Cardiac muscle cell (in vitro differentiated cells and primary cell): ENCODE measurements at regions not wholly inside any gene's neighbourhood (a gene's known extent, or its start where the extent isn't known, plus 50 kb on each side); places are given as distances from the start of the nearest gene placed in this dataset.
A peak's percentile ranks its signal among the peaks of the same experiment; 100 is the strongest.

ENCODE experiments used
- DNase-seq, 2 donors: peaks; one replicate each; pipeline versions ENCODE4 v3.0.0 to v3.0.0-alpha.2; 2010 to 2017; ENCODE audit warnings: low read depth in 1 of 2, low spot score in 1 of 2
- H3K27ac ChIP-seq: fragments of 200-600 bp; sonication (generic); 2 replicates; pipeline ENCODE4 v1.5.1; 2016
- H3K27me3 ChIP-seq: fragments of 200-600 bp; sonication (generic); 2 replicates; pipeline ENCODE4 v1.6.0; 2016; ENCODE audit warnings: control low read depth
- H3K36me3 ChIP-seq: fragments of 200-600 bp; sonication (generic); 2 replicates; pipeline ENCODE4 v1.5.1; 2016; ENCODE audit warnings: control low read depth
- H3K4me1 ChIP-seq: fragments of 200-600 bp; sonication (generic); 2 replicates; pipeline ENCODE4 v1.8.1; 2017; ENCODE audit warnings: low read depth, mild to moderate bottlenecking, mixed run types
- H3K4me3 ChIP-seq: fragments of 200-600 bp; sonication (generic); 2 replicates; pipeline ENCODE4 v1.5.1; 2016; ENCODE audit warnings: mild to moderate bottlenecking
- H3K9me3 ChIP-seq: fragments of 200-600 bp; sonication (generic); 2 replicates; pipeline ENCODE4 v1.5.1; 2017; ENCODE audit warnings: low read depth, mild to moderate bottlenecking, control low read depth
- TF ChIP-seq, protein P1 (sequence below): IDR thresholded peaks from 2 replicates; pipeline ENCODE4 v1.5.1; 2012; ENCODE audit warnings: low read depth, mild to moderate bottlenecking, low read length

DNA sequence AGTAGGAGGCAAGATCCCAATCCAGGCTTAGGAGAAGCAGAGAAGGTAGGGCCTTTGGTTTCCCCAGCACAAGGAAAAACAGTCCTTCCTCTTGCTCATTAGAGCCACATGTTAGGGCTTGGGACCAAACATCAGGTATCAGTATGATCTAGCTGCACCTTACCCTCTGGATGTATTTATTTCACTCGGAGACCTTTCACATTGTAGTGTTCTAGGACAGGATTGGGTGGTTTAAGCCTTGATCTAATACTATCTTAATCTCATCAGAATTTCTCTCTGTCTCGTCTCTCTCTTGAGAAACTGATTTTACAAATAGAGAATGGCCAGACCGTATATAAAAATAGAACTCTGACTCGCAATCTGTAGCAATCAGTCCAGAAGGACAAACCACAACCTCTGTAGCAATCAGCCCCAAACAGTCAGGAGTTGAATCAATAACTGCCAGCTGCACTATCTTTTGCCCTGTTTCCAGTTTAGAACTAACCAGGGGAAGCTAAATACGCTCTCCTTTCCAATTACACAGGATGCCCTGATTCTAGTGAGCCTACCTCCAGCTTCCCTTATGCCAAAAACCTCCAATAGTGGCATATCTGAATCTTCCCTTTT is 207.1 kb downstream of the TDRD15 start:
- Histone ChIP-seq H3K4me3 (no peak overlapping the region), H3K9me3 (no peaks in the 10 kb centered on the region), H3K36me3 (no peaks in the 10 kb centered on the region), H3K4me1 (peaks cover 16% of the 10 kb centered on the region), H3K27ac (peak overlapping the region; percentile 53), H3K27me3 (no peaks in the 10 kb centered on the region)
- TF ChIP-seq, protein P1, sequence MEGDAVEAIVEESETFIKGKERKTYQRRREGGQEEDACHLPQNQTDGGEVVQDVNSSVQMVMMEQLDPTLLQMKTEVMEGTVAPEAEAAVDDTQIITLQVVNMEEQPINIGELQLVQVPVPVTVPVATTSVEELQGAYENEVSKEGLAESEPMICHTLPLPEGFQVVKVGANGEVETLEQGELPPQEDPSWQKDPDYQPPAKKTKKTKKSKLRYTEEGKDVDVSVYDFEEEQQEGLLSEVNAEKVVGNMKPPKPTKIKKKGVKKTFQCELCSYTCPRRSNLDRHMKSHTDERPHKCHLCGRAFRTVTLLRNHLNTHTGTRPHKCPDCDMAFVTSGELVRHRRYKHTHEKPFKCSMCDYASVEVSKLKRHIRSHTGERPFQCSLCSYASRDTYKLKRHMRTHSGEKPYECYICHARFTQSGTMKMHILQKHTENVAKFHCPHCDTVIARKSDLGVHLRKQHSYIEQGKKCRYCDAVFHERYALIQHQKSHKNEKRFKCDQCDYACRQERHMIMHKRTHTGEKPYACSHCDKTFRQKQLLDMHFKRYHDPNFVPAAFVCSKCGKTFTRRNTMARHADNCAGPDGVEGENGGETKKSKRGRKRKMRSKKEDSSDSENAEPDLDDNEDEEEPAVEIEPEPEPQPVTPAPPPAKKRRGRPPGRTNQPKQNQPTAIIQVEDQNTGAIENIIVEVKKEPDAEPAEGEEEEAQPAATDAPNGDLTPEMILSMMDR = no peak
- no peak for DNase-seq

DNA sequence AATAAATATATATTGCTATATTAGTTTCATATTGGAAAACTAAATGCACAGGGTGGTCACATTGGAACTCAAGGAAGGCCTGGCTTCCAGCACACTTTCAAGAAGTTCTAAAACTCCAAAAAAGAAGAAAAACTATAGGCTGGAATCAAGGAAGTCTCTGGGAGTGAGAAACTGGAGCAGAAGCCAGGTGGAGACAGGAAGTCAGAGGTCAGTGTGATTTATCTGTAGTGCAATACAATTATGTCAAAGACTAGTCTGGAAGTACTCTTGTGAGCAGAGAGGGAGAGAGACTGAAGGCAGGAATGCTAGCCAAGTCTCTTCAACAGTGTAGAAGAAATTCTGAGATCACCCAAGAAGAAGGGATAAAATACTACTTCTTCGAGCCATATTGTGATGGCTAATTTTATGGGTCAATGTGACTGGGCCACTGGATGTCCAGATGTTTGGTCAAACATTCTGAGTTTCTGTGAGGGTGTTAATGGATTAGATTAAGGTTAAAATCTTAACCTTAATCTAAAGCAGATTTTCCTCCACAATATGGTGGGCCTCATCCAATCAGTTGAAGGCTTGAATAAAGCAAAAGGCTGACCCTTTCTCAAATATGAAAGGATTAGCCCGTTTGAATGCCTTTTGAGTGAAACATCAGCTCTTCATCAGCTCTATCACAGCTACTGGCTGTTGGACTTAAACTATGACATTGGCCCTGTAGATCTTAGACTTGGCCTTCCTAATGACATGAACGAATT is 208.0 kb downstream of the TDRD15 start:
- H3K27me3 ChIP-seq = no peaks in the 10 kb centered on the region
- H3K9me3 ChIP-seq = no peaks in the 10 kb centered on the region
- H3K36me3 ChIP-seq = no peaks in the 10 kb centered on the region
- TF ChIP-seq, protein P1 = no peak
- DNase-seq = peak in 1 of 2 donors; percentile 23
- peak overlapping the region; percentile 53 for H3K27ac ChIP-seq
- peaks cover 16% of the 10 kb centered on the region for H3K4me1 ChIP-seq
- H3K4me3 ChIP-seq = no peak overlapping the region

DNA sequence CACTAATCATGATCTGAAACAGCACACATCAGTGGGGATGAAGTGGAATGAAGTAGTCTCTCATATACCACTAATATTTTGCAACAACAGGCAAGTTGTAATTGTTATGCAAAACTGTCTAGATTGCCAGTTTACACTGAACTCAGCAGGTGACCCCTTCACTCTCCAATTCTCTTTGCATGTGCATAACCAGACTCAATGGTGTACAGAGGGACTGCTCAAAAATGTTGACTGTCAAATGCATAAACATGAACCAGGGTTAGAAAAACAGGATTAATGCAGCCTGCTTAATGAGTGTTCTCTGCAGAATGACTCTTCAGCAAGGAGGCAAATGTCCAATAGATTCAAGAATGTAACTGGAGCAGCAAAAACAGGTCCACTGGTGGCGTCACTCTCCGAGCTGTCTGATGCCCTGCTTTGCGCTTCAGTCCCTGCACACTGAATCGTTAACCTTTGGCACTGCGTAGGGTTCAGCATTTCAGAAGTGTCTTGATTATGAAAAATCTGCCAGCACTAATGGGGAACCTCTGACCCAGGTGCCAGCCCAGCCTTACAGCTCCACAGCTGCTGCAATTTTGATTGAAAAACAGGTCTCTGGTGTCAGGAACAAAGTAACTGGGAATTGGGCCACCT is 209.3 kb downstream of the TDRD15 start:
- Histone ChIP-seq H3K4me1 (peaks cover 16% of the 10 kb centered on the region), H3K9me3 (no peaks in the 10 kb centered on the region), H3K27me3 (no peaks in the 10 kb centered on the region), H3K27ac (no peak overlapping the region), H3K36me3 (no peaks in the 10 kb centered on the region), H3K4me3 (no peak overlapping the region)
- TF ChIP-seq, protein P1 = no peak
- no peak for DNase-seq

DNA sequence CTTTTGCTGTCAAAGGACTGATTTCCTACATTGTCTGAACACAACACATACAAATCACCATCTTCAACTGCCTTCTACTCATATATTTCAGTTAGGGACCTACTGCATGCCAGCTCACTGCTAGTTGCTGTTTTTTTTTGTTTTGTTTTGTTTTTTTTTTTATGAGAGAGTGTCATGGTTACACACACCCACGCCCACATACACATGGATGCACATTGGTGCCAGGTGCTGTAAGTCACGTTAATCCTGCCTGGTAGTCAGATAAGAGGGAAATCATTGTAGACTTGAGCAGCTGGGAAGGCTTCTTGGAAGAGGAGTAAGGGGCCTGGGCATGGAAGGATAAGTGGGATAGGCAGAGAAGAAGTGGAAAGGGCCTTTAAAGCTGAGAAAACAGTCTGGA is 209.9 kb downstream of the TDRD15 start:
- H3K4me3 ChIP-seq = no peak overlapping the region
- no peaks in the 10 kb centered on the region for H3K36me3 ChIP-seq
- no peak overlapping the region for H3K27ac ChIP-seq
- no peaks in the 10 kb centered on the region for H3K27me3 ChIP-seq
- peaks cover 16% of the 10 kb centered on the region for H3K4me1 ChIP-seq
- H3K9me3 ChIP-seq = no peaks in the 10 kb centered on the region
- no peak for DNase-seq
- TF ChIP-seq, protein P1 = no peak

DNA sequence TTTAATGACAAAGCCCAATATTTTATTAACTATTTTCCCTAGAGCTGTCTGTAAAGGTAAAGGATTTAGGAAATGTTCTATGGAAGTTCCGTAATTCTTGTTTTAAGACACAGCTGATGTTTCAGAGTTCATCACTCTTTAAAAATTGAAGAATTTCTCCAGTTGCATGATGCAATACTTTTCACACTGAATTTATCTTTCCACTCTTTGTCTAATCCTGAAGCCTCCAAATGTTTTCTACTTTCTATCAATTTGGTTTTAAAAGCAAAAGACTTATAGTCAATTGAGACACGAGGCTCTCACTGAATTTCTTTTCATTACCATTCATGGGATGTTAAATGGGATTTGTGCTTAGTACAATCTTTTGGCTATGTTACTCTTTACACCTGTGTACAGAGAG is 223.2 kb downstream of the TDRD15 start:
- DNase-seq = no peak
- Histone ChIP-seq H3K36me3 (no peaks in the 10 kb centered on the region), H3K4me1 (peaks cover 6% of the 10 kb centered on the region), H3K27ac (no peak overlapping the region), H3K4me3 (no peak overlapping the region), H3K27me3 (no peaks in the 10 kb centered on the region), H3K9me3 (no peaks in the 10 kb centered on the region)
- TF ChIP-seq, protein P1 = no peak
